GM12878 (cell line): ENCODE measurements at regions not wholly inside any gene's neighbourhood (a gene's known extent, or its start where the extent isn't known, plus 50 kb on each side); places are given as distances from the start of the nearest gene placed in this dataset.

Source experiments
- ATAC-seq: fragments of 200-7000 bp; cut with Tn5 transposase; 3 replicates; pipeline ENCODE4 v1.9.1; 2020; ENCODE audit warnings: mild to moderate bottlenecking, moderate library complexity
- BruUV-seq: library from RNA; stranded (reverse); fragments of 400-500 nt; replicated peaks from 2 replicates; lab custom pipeline; 2021; lab: Mats Ljungman, UMichigan
- CTCF ChIA-PET: fragments of 300-600 bp; sonication (Branson Sonifier 250); formaldehyde crosslinking; extraction: SDS; loops from one replicate; lab custom pipeline; 2021; ENCODE audit warnings: inconsistent platforms; lab: Yijun Ruan, JAX
- POLR2A ChIA-PET: fragments of 350-600 bp; formaldehyde crosslinking; extraction: SDS; loops from one replicate; lab custom pipeline; 2021; ENCODE audit warnings: inconsistent platforms; lab: Charles Lee
- RAD21 ChIA-PET: fragments of 300-600 bp; sonication (Branson Sonifier 250); formaldehyde crosslinking; loops from one replicate; lab custom pipeline; 2023; ENCODE audit warnings: antibody characterized with exemption; ENCODE audit not compliant: unreplicated experiment; lab: Charles Lee
- SMC1A ChIA-PET: fragments of 300-600 bp; sonication (Branson Sonifier 250); formaldehyde crosslinking; loops from one replicate; lab custom pipeline; 2023; ENCODE audit not compliant: unreplicated experiment, uncharacterized antibody; lab: Charles Lee
- DNase-seq: peaks from one replicate; pipeline ENCODE4 v3.0.0-alpha.2; 2011; ENCODE audit warnings: low read depth, low spot score
- FAIRE-seq: peaks from 3 replicates; lab custom pipeline; 2011; peaks lifted over from hg19 to GRCh38; lab: Jason Lieb, UNC
- H2AFZ ChIP-seq: 2 replicates; pipeline ENCODE4 v1.6.0; 2011; ENCODE audit warnings: low read depth, low read length, control low read depth; ENCODE audit not compliant: control insufficient read depth
- H3K27ac ChIP-seq: 2 replicates; pipeline ENCODE4 v1.5.1; 2011; ENCODE audit warnings: control low read depth; ENCODE audit not compliant: control insufficient read depth, insufficient read depth
- H3K27me3 ChIP-seq, 2 experiments: replicated peaks in 1 of 2; 2 replicates each; pipeline versions ENCODE4 v1.6.0 to v1.6.1; 2011; ENCODE audit warnings: low read length in 1 of 2; ENCODE audit not compliant: control insufficient read depth in 2 of 2, insufficient read depth in 2 of 2
- H3K36me3 ChIP-seq, 2 experiments: 2 replicates each; pipeline ENCODE4 v1.5.1; 2011; ENCODE audit warnings: low read length in 1 of 2; ENCODE audit not compliant: control insufficient read depth in 2 of 2, insufficient read depth in 2 of 2
- H3K4me1 ChIP-seq: 2 replicates; pipeline ENCODE4 v1.6.1; 2011; ENCODE audit warnings: mild to moderate bottlenecking, low read length, moderate library complexity, mixed read lengths; ENCODE audit not compliant: control insufficient read depth, insufficient read depth
- H3K4me2 ChIP-seq: 2 replicates; pipeline ENCODE4 v1.6.0; 2011; ENCODE audit warnings: control low read depth; ENCODE audit not compliant: control insufficient read depth, insufficient read depth
- H3K4me3 ChIP-seq: fragments of 200-600 bp; sonication (generic); 2 replicates; pipeline ENCODE4 v1.5.1; 2016
- H3K79me2 ChIP-seq: 2 replicates; pipeline ENCODE4 v1.6.0; 2011; ENCODE audit warnings: low read length; ENCODE audit not compliant: control insufficient read depth, insufficient read depth
- H3K9ac ChIP-seq: 2 replicates; pipeline ENCODE4 v1.8.0; 2011; ENCODE audit warnings: low read length, control low read depth, mixed read lengths; ENCODE audit not compliant: control insufficient read depth, insufficient read depth
- H3K9me3 ChIP-seq: replicated peaks from 3 replicates; pipeline ENCODE4 v1.5.1; 2011; ENCODE audit warnings: mild to moderate bottlenecking, low read length; ENCODE audit not compliant: control insufficient read depth, insufficient read depth
- H4K20me1 ChIP-seq: 2 replicates; pipeline ENCODE4 v1.6.0; 2011; ENCODE audit not compliant: control insufficient read depth, insufficient read depth
- BCL11A ChIP-seq: IDR thresholded peaks from 2 replicates; pipeline ENCODE4 v1.6.1; 2011; ENCODE audit warnings: low read depth, low read length
- CEBPZ ChIP-seq: fragments of 150-350 bp; IDR thresholded peaks from 2 replicates; pipeline ENCODE4 v1.6.1; 2016; ENCODE audit warnings: low read depth, low read length
- CREM ChIP-seq: IDR thresholded peaks from 2 replicates; pipeline ENCODE4 v1.6.1; 2014; ENCODE audit warnings: antibody characterized with exemption, low read depth
- HDAC6 ChIP-seq: fragments of 200-600 bp; sonication (generic); IDR thresholded peaks from one replicate; pipeline ENCODE4 v1.8.0; 2017; ENCODE audit warnings: antibody characterized with exemption; ENCODE audit not compliant: unreplicated experiment
- KDM1A ChIP-seq: fragments of 200-600 bp; sonication (generic); IDR thresholded peaks from 2 replicates; pipeline ENCODE4 v1.6.1; 2016; ENCODE audit warnings: borderline replicate concordance
- MAX ChIP-seq: IDR thresholded peaks from 2 replicates; pipeline ENCODE4 v1.6.1; 2012; ENCODE audit warnings: low read depth, low read length, improper control_type of control experiment
- RB1 ChIP-seq: fragments of 450-650 bp; formaldehyde crosslinking; IDR thresholded peaks from 2 replicates; pipeline ENCODE4 v1.6.1; 2017; ENCODE audit warnings: mild to moderate bottlenecking, borderline replicate concordance
- RCOR1 ChIP-seq: conservative IDR thresholded peaks from 2 replicates; pipeline ENCODE4 v1.6.1; 2012; ENCODE audit warnings: low read depth, low read length, improper control_type of control experiment
- SIN3A ChIP-seq: IDR thresholded peaks from 2 replicates; pipeline ENCODE4 v1.6.1; 2012; ENCODE audit warnings: low read depth, low read length, improper control_type of control experiment
- SIX5 ChIP-seq: IDR thresholded peaks from 2 replicates; pipeline ENCODE4 v1.6.1; 2011; ENCODE audit warnings: mild to moderate bottlenecking, low read depth, low read length, moderate library complexity; ENCODE audit not compliant: severe bottlenecking
- SREBF1 ChIP-seq: IDR thresholded peaks from 2 replicates; pipeline ENCODE4 v1.6.1; 2012; ENCODE audit warnings: mild to moderate bottlenecking, low read length
- TBL1XR1 ChIP-seq: IDR thresholded peaks from 2 replicates; pipeline ENCODE4 v1.6.1; 2012; ENCODE audit warnings: low read depth, low read length, improper control_type of control experiment
- ZNF622 ChIP-seq: fragments of 450-650 bp; IDR thresholded peaks from 2 replicates; pipeline ENCODE4 v1.6.1; 2017; ENCODE audit warnings: mild to moderate bottlenecking, inconsistent platforms
- ZSCAN29 ChIP-seq: fragments of 450-650 bp; IDR thresholded peaks from 2 replicates; pipeline ENCODE4 v1.6.1; 2017; ENCODE audit warnings: mild to moderate bottlenecking, moderate library complexity
- WGBS: methylation state at CpG from one replicate; pipeline ENCODE4 v1.1.6; 2016; ENCODE audit warnings: low lambda C conversion rate; ENCODE audit not compliant: insufficient replicate concordance, insufficient coverage; ENCODE audit errors: missing lambda C conversion rate; 5-methylcytosine and 5-hydroxymethylcytosine counted together
- in situ Hi-C: fragments of 300-500 bp; cut with MboI; formaldehyde crosslinking; loops from 9 replicates; pipeline ENCODE4 v1.14.3; 2018; ENCODE audit warnings: mixed read lengths
- intact Hi-C: fragments of 100-400 bp; cut with micrococcal nuclease; formaldehyde crosslinking; loops from one replicate; pipeline ENCODE4 v1.14.2; 2022; ENCODE audit not compliant: unreplicated experiment

- no peaks in the 10 kb centered on the region for H3K79me2 ChIP-seq
- H3K9ac ChIP-seq: no peak overlapping the region
- TF ChIP-seq TBL1XR1 (no peak), RB1 (no peak)
- H2AFZ ChIP-seq: no peak overlapping the region
- no peak for ATAC-seq
- H3K36me3 ChIP-seq: no peaks in the 10 kb centered on the region
- H3K9me3 ChIP-seq: no peaks in the 10 kb centered on the region
- ChIA-PET POLR2A (interaction anchor here (0.6 kb wide), 1 partner anchor 45 kb away, joined by 3 read pairs; no protein-coding TSS in a partner anchor), CTCF (interaction anchor here (11.1 kb wide), 1 partner anchor 156 kb away, joined by 113 read pairs; no protein-coding TSS in a partner anchor), SMC1A (no interaction called here), RAD21 (interaction anchor here (0.7 kb wide), 1 partner anchor 152 kb away, joined by 3 read pairs; no protein-coding TSS in a partner anchor)
- no peak for FAIRE-seq
- no peaks in the 10 kb centered on the region; a peak in 1 of 4 replicates for H3K27me3 ChIP-seq
- no TSS peak for BruUV-seq
- intact Hi-C loops: no loop called here
- DNase-seq: no peak
- H3K4me3 ChIP-seq: no peak overlapping the region
- H3K27ac ChIP-seq: no peak overlapping the region
- WGBS: 15% methylated on average over 4 of the region's 4 CpGs
- H3K4me2 ChIP-seq: no peak overlapping the region
- in situ Hi-C loops: no loop called here
- no peaks in the 10 kb centered on the region for H4K20me1 ChIP-seq
- no peaks in the 10 kb centered on the region for H3K4me1 ChIP-seq
Measured at GRCh38 chr20:20816969-20817755, 104.7 kb upstream of the RALGAPA2 start.

GRCh38 chr20:20815711-20816455 lies 103.4 kb upstream of the RALGAPA2 start:
- FAIRE-seq (no peak), ATAC-seq (no peak), DNase-seq (no peak)
- H3K27me3 ChIP-seq: no peaks in the 10 kb centered on the region; a peak in 1 of 4 replicates
- ChIA-PET RAD21 (no interaction called here), POLR2A (no interaction called here), SMC1A (no interaction called here), CTCF (interaction anchor here (1.3 kb wide), 1 partner anchor 9 kb away, joined by 3 read pairs; no protein-coding TSS in a partner anchor)
- intact Hi-C loops (no loop called here), in situ Hi-C loops (no loop called here)
- no peaks in the 10 kb centered on the region for H3K79me2 ChIP-seq
- no peaks in the 10 kb centered on the region for H3K9me3 ChIP-seq
- no peaks in the 10 kb centered on the region for H3K4me1 ChIP-seq
- H3K36me3 ChIP-seq: no peaks in the 10 kb centered on the region
- no peaks in the 10 kb centered on the region for H4K20me1 ChIP-seq
- H2AFZ ChIP-seq: no peak overlapping the region
- H3K9ac ChIP-seq: no peak overlapping the region
- no peak overlapping the region for H3K27ac ChIP-seq
- WGBS: 48% methylated on average over 4 of the region's 4 CpGs
- no peak overlapping the region for H3K4me3 ChIP-seq
- no TSS peak for BruUV-seq
- H3K4me2 ChIP-seq: no peak overlapping the region
- TF ChIP-seq RCOR1: no peak
- no peak for TF ChIP-seq SIX5
- no peak for TF ChIP-seq ZNF622
- no peak for TF ChIP-seq CEBPZ
- TF ChIP-seq CREM: no peak
- TF ChIP-seq MAX: no peak
- no peak for TF ChIP-seq SIN3A
- no peak for TF ChIP-seq BCL11A
- no peak for TF ChIP-seq KDM1A
- TF ChIP-seq ZSCAN29: no peak
- TF ChIP-seq SREBF1: no peak
- no peak for TF ChIP-seq HDAC6
